Activated CD8-positive, alpha-beta memory T cell treated with anti-CD3 and anti-CD28 coated beads for 1 hour (primary cell): ENCODE measurements at regions not wholly inside any gene's neighbourhood (a gene's known extent, or its start where the extent isn't known, plus 50 kb on each side); places are given as distances from the start of the nearest gene placed in this dataset.
A peak's percentile ranks its signal among the peaks of the same experiment; 100 is the strongest.

Experiments
- DNase-seq, 2 donors: peaks; one replicate each; pipeline ENCODE4 v3.0.0-alpha.2; 2020; ENCODE audit warnings: low read depth in 1 of 2; ENCODE audit errors: extremely low read depth in 1 of 2

GRCh38 chr2:105573910-105574655, 170.6 kb upstream of the NCK2 start:
- DNase-seq, result no peak

GRCh38 chr2:105573490-105573889, 171.2 kb upstream of the NCK2 start:
- DNase-seq, result no peak

DNA sequence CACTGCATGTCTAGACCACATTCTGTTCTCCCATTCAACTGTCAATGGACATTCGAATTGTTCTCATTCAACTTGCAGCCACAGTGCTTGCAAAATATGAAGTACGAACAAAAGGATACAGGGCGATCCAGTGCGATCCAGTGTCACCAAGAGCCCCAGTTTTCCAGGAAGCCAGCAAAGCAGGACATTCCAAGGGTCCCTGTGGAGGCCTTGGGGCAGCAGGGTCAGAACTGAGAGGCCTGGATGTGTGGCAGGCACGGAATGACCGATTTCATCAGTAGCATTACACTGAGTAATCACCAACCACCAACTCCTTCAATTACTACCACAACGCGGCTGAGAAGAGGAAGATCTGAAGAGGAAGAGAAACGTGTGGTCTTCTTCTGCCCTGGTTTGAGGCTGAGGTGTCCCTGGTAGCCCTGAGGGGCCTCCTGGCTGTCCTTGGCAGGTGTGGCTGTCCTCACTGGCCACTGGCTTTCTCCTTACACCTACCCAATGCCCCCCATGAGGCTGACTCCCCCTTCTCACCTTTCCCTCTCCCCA, 172.7 kb upstream of the FHL2 start:
- no peak for DNase-seq

GRCh38 chr2:105570757-105571156, 171.9 kb upstream of the FHL2 start:
- DNase-seq, result no peak

GRCh38 chr2:105570326-105570725, 171.5 kb upstream of the FHL2 start:
- DNase-seq, result no peak

DNA sequence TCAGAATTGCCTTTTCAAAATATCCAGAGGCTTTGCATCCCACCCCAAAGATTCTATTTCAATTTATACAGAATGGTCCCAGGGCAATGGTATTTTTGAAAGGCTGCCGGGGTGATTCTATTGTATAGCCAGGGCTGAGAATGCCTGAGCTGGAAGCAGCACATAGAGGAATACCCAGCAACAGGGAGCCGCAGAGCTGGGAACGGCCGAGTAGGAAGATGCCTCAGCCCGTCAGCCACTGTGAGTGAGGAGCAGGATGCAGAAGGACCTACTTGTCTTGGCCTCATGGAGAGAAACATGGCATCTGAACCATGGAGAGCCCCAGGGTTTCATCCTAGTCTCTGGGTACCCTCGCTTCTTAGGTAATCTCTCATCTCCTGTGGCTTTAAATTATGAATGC, 170.8 kb upstream of the FHL2 start:
- DNase-seq, result no peak

DNA sequence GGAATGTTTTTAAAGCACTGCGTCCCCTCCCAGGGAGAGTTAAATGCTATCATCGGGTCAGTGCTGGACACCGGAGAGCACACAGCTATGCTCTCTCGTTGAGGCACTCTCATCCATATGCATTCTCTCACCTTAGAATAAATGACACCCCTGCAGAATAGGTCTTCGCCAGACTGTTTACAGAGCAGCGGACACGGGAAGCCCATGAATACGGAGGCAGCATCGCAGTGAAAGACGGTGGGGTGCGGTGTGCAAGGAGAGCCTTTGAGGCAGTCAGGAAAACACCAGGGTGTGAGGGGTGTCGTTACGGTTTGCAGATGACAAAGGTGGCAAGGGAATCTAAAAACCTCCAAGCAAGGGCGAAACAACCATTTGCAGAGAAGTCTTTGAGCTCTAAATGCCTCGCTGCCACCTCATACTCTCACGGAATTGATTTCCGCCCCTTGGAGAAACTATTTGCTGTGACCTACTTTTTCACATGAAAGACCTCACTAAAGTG, 169.2 kb upstream of the FHL2 start:
- no peak for DNase-seq

DNA sequence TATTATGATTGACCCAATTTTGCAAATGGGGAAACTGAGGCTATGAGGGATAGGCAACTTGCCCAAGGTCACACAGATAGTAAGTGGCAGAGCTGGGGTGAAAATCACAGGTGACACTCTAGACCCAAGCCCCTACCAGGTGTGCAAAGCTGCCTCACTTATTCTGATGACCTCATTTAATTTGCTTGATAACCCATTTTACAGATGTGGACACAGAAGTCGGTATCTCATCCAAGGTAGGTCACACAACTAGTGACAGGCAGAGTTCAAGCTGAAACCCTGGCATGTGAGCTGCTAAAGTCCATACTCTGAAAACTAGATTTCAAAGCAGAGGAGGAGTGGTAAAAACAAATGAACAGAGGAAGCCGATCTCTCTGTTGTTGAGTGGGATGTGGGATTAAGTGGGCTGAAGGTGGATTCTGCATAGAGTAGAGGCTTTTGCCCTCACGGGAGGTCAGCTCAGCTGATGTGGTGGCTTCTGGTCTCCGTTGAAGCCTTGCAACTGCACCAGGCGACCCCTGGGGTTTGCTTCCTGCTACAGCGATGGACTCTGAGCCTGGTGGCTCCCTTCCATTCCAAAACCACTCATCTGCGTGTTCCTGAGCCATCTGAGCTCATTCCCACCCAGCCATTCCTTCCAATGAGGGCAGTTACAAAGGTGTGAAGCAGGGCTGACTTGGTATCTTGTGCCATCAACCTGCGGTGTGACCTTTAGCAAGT, 164.3 kb upstream of the FHL2 start:
- DNase-seq, result no peak

DNA sequence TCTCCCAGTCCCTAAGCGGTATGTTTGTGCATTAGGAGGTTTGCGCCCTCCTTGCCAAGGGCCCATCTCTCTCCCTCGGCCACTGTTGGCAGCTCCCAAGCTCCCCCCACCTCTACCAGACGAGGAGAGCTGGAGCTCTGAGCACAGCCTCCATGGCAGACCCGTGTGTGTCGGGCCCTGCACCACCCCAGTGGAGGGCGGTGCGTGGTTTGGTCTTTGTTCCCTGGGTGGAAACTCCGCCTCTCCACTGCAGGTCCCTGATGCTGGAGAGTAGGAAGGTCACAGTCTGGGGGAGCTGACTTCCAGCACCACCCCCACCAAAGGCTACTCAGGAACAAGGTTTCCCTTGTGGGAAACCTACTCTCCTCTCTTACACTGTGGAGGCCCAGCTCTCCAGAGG, 162.6 kb upstream of the FHL2 start:
- no peak for DNase-seq

DNA sequence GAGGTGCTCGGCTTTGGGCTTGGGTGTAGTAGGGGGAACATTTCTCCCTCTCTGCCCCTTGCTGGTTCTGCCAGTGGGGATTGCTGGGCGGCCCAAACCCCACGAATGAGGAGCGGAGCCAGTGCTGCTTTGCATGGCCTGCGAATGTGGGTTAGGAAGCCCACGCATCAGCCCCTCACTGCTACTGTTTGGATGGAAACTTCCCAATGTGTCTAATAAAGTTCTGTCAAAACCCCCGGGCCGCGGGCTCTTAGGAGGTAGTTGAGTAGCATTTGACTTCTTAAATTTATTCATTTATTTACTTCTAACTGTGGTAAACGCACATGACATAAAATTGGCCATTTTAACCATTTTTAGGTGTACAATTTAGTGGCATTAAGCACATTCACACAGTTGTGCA, 161.3 kb upstream of the FHL2 start:
- DNase-seq, result no peak

GRCh38 chr2:105557021-105557920, 158.4 kb upstream of the FHL2 start:
- DNase-seq, result no peak

GRCh38 chr2:105556366-105556765, 157.5 kb upstream of the FHL2 start:
- DNase-seq, result no peak

- no peak for DNase-seq
Observed at GRCh38 chr2:105554235-105554634, 155.4 kb upstream of the FHL2 start.

DNA sequence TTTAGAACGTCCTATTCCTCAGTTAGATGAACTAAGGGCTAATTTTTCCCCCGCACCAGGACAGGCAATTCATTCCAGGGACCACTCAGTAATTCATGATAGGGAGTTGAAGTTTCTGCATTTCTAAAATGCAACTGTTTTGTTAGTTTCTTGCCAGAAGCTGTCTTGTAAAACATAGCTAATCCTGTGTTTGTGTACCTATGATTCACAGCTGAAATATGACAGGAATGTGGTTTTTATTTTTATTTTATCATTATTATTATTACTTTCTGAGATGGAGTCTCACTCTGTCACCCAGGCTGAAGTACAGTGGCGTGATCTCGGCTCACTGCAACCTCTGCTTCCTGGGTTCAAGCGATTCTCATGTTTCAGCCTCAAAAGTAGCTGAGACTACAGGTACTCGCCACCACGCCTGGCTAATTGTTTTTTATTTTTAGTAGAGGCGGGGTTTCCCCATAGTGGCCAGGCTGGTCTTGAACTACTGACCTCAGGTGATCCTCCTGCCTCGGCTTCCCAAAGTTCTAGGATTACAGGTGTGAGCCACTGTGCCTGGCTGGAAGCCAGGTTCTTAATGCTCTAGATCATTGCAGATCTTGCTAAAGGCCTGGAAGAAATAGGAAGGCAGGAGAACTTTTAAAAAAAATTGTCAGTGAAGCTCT, 154.8 kb upstream of the FHL2 start:
- DNase-seq, result no peak

GRCh38 chr2:105546628-105546974, 147.8 kb upstream of the FHL2 start:
- DNase-seq, result no peak

DNA sequence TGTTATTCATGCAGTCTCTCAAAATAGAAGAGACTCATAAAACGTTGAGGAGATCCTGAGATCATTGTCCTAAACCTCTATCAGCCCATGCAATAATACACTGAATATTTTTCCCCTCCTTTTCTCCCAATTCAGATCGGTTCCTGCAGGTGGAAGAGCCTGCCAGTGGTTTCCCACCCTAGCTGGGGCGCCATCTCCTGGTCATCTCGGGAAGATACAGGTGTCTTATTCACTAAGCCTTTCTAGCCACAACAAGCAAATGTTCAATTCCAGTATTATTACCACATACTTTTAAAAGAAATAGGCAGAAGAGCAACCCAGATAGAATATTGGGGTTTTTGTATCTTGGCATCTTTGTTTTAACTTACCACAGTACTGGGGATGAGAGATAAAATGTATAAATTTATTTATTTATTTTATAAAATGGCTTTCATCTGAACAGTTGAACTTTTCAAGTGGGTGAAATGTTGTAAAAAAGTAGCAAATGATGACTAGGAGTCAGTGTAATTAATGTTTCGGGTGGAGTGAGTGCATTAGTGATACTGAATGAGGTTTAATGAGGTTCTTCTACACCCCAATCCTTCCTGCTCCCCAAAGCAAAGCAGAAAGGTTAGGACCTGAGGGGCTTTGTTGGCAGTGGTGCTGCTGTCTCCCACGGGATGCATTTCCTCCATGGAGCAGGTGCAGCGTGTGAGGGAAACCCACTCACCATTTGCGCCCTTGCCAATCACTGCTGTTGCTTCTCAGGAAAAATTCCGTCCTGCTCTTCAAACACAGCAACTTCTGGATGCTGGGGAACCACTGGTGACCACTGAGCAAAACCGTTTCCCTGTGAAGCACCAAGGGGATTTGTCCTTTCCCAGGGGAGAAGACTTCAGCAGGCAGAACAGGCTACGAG, 147.1 kb upstream of the FHL2 start:
- DNase-seq, result peak; percentile 19 to 52

DNA sequence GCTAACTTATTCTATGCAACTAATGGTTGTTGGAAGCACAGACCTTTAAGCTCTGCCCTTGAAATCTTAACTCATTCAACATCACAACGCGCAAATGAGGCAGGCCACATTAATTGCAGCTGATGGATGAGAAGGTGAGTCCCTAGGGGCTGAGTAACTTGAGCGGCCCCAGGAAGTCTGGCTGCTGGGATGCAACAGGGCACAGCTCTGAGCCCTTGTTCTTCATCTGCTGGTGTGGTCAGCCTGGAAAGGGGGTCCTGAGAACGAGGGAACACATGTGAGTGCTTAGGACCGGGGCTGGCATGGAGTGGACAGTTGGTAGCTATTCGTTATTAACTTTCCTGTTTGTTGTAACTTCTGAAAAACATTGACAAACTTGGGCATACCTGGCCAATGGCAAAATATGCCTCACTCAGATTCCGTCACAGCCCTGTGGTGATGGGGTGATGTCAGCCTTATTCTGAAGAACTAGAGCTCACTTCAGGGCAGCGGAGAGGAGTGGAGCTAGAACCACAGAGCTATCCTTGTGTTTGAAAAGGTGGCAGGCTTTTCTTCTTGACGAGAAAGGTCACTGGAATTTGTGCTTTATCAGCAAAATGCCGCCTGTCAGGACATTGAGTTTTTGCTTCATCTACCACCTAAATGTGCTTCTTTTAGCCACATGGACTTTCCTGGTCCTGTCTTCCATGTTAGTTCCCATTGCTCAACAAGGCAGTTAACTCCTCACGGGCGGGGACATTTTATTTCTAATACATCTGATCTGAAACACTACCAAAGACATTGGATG, 145.9 kb upstream of the FHL2 start:
- DNase-seq, result no peak

GRCh38 chr2:105541189-105542050, 142.6 kb upstream of the FHL2 start:
- no peak for DNase-seq
